Fibroblast of skin of right biceps (primary cell): ENCODE measurements at regions not wholly inside any gene's neighbourhood (a gene's known extent, or its start where the extent isn't known, plus 50 kb on each side); places are given as distances from the start of the nearest gene placed in this dataset.
A peak's percentile ranks its signal among the peaks of the same experiment; 100 is the strongest.

Source experiments
- DNase-seq: peaks from one replicate; pipeline ENCODE4 v3.0.0-alpha.2; 2013

GRCh38 chr2:137826373-137827372, 137.6 kb upstream of the HNMT start:
- DNase-seq, result no peak

DNA sequence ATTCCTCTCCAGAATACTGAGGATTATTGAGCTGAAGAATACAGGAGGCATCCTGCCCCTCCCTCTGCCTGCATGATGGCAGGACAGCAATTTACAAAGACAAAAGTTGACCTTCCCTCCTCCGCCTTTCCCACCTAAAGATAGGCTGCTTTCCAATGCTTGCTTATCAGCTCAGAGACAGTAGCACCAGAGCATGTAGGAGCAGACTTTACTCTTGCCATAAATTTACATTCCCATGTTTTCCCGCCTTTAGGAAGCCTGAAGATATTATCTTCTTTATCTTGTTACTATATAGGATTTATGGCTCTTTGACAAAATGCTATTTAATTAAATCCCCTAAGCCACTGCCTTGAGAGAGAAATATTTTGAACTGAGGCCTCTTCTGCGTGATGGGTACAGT, 135.6 kb upstream of the HNMT start:
- no peak for DNase-seq

- DNase-seq, result no peak
These were observed 135.0 kb upstream of the HNMT start for GRCh38 chr2:137829251-137829650.

DNA sequence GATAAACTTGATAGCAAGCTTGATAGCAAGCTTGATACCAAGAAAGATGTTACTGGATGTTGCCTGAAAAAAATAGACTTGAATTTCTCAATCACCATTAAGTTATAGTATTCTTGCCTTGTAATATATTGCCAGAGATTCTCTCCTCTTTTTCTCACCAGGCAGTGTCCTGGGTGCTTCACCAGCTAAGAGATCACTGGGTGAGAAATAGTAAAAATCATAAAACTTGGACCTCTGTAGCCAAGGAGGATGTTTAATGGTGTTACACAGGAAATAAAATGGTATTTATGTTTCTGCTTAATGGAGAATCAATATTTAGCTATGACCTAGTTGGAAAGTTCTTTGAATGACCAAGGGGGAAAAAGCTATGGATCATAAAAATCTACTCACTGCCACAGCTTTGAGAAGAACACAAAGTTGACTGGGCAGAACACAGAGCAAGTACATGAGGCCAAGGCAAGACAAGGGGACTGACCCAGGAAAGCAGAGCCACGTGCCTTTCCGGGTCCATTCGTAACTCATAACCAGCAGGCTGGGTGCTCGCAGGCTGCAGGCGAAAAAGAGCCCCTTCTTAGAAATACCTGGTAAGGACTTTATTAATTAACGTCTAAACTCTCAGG, 129.4 kb upstream of the HNMT start:
- DNase-seq, result no peak

DNA sequence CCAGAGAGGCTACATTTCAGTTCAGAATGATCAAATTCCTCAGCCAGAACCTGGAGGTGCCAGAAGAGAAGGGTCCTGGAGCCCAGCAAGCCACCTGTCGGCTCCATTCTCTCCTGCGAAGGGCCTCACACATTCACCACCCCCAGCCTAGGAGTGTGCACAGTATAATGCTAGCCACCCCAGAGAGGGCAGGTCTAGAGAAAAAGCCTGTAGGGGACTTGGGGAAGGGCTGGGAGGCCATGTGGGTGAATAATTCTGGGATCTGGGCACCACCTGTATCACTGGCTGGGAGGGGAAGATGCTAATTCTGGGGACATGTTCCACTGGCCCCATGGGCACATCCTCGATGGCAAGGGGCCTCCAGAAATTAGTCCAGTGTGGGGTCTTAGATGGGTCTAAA, 127.6 kb upstream of the HNMT start:
- no peak for DNase-seq

DNA sequence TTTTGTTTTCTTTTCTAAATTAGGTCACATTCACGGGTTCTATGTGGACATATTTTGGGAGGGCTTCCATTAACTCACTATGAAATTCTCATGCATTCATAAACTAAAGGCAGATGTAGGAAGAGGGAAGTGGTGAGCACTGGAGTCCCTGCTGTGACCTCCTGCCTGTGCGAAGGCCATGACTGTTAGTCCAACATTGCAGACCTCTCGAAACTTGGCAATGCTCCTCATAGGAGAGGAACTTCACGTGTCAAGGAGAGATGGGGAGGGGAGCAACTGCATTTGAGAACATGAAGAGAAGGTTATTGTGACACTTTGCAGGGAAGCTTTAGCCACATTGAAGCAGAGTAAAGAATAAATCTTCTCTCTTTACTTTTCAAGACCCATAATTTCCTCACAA, 126.4 kb upstream of the HNMT start:
- DNase-seq, result no peak

DNA sequence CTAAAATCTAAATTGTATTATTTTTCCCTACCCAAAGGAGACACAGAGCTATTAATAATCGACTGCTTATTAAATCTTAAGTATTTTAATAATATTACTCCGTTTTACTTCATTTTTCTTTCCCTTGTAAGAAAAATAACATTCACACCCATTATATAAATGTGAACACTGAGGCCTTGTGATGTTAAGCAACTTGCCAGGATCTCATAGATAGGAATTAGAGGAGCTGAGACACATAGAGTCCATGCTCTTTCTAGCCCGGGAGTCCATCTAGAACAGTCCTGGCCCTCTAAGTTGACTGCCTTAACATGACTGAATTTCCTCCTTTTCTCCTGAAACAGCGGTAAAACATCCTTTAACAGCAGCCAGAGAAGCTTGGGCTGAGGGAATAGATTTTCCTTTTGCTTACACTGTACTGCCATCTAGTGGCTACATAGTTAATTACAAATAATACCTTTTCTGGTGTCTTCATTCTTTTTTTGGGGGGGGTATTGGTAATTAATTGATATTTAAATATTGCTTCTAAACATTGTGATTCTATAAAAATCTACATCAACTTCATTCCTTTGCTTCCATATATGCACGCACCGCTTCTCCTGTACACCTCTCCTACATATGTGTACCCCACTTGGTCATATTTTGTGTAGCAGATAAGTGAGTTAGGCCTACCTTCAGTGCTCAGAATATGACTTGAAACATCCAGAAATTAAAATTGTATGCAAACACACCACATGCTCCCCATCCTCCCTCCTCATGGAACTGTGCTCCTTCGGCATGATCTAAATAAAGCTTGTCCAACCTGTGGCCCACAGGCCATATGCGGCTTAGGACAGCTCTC, 125.8 kb upstream of the HNMT start:
- DNase-seq, result peak; percentile 40

GRCh38 chr2:137842430-137842829, 121.8 kb upstream of the HNMT start:
- DNase-seq, result no peak

DNA sequence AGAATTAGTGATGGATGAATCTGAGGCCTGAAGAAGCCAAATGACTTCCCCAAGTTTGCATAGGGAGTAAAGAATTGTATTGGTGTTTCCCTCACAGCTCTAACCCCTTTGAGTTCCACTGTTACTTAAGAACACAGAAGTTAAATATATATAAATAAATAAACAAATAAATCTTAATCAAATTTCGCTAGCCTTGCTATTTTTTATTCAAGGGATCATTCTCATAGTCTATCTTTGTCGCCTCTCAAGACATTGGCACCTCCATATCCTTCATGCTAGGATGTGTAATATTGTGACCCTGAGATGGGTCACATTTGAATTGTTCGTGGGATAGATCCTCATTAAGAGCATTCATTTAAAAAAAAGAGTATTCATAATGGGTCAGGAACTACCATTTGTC, 121.3 kb upstream of the HNMT start:
- no peak for DNase-seq

DNA sequence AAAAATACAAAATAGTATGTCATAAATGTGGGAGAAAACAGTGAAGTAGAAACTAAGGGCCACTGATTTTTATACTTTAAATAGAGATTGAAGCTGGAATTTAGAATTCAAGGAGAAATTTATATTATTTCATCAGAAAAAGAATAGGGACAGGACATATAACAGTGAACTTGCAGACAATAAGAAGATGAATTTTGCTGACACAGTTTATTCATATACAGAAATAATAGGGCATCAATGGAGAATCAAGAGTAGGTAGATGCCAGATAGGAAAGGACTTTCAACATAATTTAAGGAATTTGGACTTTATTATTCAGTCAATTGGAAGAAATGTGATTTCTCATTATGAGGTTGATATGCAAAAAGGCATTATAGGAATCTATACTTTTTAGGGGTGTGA, 118.9 kb upstream of the HNMT start:
- no peak for DNase-seq

- DNase-seq, result no peak
These were observed 117.3 kb upstream of the HNMT start for GRCh38 chr2:137846993-137847392.

- no peak for DNase-seq
These were observed 116.8 kb upstream of the HNMT start for GRCh38 chr2:137847443-137847842.

DNA sequence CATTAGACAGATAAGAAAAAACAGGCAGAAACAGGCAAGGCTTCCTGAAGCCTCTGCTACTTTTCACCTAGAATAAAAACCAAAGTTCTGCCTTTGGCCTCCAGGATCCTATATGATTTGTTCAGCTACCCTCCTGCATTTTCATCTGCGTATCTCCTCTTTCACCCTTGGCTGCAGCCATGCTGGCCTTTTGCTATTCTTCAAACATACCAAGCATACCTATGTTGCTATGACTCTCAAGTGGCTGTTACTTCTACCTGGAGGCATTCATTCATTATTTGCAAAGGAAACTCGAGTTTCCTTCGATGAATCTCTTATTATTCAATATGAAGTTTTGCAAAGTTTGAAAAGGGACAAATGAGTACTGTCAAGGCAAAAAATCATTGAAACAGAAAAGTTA, 106.4 kb upstream of the HNMT start:
- no peak for DNase-seq

GRCh38 chr2:137862651-137863050, 101.6 kb upstream of the HNMT start:
- DNase-seq, result no peak

GRCh38 chr2:137865954-137866540, 98.2 kb upstream of the HNMT start:
- peak; percentile 38 for DNase-seq

- DNase-seq, result no peak
These were observed 93.6 kb upstream of the HNMT start for GRCh38 chr2:137870682-137871081.

DNA sequence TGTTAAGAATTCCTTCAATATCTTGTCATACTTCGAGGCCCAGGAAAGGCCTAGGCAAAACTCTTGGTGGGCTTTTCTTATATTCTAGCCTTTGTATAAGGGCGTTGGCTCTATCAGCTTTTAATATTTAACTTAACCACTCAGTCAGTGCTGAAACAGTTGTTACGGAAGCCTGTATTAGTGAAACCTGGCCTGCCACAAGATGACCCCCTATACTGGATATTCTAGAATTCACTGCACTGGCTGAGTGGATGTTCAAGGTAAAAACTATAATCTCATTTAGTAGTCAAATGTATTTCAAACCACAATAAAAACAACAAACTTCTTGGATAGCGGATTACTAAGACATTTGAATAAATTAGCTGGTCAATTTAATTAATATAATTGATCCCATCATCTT, 91.7 kb upstream of the HNMT start:
- DNase-seq, result no peak

DNA sequence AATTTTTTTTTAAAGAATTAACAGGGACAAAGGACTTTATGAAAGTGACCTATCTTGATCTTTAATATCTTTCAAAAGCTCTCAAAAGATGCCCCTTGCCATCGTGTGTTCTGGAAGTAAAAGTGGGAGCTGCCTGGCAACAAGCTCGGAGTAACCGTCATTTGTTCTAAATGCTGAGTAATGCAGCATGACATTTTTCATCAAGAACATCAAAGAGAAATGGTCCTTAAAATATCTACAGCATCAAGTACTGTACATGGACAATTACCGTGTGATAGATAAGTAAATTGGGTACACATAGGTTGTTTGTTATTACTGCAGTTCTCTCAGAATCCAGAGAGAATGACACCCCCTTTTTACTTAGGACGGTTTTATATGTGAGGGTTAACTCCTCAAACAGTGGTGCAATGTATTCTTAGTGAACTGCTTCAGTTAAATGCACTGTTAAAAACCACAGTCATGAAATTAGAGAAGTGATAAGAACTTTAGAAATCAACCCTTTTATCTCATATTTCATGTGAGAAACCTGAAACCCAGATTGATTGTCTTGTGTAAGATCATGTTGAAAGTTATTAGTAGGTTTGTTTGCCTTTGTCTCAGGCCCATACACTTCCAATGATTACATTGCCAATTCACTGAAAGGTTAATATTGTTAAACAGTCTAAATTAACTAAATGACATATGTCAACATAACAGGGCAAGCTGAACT, 90.6 kb upstream of the HNMT start:
- no peak for DNase-seq

DNA sequence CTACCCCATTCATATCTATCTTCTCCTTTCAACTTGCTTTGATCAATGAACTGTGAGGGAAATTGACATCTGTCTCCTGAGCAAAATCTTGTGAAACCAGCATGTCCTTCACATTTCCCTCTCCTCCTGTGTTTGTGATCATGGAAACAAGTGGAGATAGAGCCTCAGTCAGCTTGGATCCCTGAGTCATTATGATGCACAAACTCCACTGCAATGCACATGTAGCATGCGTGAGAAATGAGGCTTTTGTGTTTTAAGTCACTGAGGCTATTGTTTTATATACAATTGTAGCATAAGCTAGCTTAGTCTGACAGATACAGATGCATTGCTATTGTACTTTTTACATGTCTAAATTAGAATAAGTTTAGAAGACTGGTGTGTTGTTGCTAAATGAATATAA, 85.2 kb upstream of the HNMT start:
- DNase-seq, result no peak

- DNase-seq, result no peak
These were observed 82.6 kb upstream of the HNMT start for GRCh38 chr2:137881711-137882110.

- DNase-seq, result no peak
These were observed 78.0 kb upstream of the HNMT start for GRCh38 chr2:137886083-137886831.

DNA sequence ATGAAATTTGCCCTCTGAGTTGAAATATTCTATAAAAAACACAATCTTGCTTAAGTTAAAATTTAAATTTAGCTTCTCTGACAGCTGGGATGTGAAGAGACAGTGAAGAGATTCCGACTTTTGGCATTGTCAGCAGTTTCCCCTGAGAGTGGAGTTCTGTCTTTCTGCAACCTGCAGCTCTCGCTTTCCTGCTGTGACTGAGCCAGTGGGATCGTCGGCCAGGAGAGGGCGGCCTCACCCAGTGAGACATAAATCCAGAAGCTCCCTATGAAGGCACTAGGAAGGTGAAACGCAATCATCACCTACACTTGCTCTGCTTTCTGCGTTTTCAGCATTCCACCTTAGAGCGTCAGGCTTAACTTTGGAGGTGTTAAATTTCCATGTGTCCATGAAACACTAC, 75.4 kb upstream of the HNMT start:
- DNase-seq, result peak; percentile 16
